ENCODE measurements at regions not wholly inside any gene's neighbourhood (a gene's known extent, or its start where the extent isn't known, plus 50 kb on each side); places are given as distances from the start of the nearest gene placed in this dataset.
"Not testable (repeated sequence)": the region's sequence is repeated elsewhere in the genome, so short reads cannot be mapped to it uniquely, and the experiment has no call there.

DNA sequence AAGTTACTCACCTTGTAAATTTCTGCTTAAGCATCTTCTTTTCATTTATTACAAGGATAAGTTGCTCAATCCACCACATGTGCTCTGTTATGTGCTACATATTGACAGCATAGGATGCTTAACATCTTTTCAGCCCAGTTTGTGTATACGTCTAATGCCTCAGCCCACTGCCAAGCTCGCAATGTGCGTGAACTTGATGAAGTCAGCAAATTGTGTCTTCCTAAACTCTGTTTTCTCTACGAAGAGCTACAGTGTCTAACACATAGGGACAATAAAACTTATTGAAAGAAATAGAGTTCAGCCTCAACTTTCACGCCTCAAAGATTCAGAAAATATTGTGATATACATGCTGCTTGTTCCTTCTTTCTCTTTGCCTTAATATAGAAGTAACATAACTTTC is 500.0 kb downstream of the TFAP2B start:
- H4K20me1 ChIP-seq (ENCODE audit: control insufficient read depth, extremely low read depth, insufficient read depth, low read length): no peaks in the 10 kb centered on the region
- H3K27me3 ChIP-seq (ENCODE audit: control insufficient read depth, extremely low read depth, insufficient read depth, low read length): no peaks in the 10 kb centered on the region
- H3K4me2 ChIP-seq (ENCODE audit: control insufficient read depth, extremely low read depth, insufficient read depth, low read depth, low read length): no peak overlapping the region
- H2AFZ ChIP-seq (ENCODE audit: control insufficient read depth, low read length): no peak overlapping the region
- no peaks in the 10 kb centered on the region for H3K9me1 ChIP-seq (ENCODE audit: control insufficient read depth, extremely low read depth, insufficient read depth, low read length)
- dilution Hi-C loops (cut with MboI; ENCODE audit: extremely low pct_ligation_motif_present, low sequenced_read_pairs): no loop called here
- no peak for TF ChIP-seq EZH2 (IDR thresholded peaks at IDR 0.05; ENCODE audit: low read length)
- TF ChIP-seq, protein P1, sequence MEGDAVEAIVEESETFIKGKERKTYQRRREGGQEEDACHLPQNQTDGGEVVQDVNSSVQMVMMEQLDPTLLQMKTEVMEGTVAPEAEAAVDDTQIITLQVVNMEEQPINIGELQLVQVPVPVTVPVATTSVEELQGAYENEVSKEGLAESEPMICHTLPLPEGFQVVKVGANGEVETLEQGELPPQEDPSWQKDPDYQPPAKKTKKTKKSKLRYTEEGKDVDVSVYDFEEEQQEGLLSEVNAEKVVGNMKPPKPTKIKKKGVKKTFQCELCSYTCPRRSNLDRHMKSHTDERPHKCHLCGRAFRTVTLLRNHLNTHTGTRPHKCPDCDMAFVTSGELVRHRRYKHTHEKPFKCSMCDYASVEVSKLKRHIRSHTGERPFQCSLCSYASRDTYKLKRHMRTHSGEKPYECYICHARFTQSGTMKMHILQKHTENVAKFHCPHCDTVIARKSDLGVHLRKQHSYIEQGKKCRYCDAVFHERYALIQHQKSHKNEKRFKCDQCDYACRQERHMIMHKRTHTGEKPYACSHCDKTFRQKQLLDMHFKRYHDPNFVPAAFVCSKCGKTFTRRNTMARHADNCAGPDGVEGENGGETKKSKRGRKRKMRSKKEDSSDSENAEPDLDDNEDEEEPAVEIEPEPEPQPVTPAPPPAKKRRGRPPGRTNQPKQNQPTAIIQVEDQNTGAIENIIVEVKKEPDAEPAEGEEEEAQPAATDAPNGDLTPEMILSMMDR (optimal IDR thresholded peaks at IDR 0.05 in 1 of 3, IDR thresholded peaks at IDR 0.05 in 1 of 3, conservative IDR thresholded peaks at IDR 0.05 in 1 of 3; ENCODE audit: extremely low read depth in 1 of 3, insufficient read depth in 2 of 3, low read length in 3 of 3): no peak
- H3K9ac ChIP-seq (ENCODE audit: control insufficient read depth, extremely low read depth, insufficient read depth, low read length): no peak overlapping the region
- no peak overlapping the region for H3K4me3 ChIP-seq (ENCODE audit: control insufficient read depth in 2 of 3, extremely low read depth in 1 of 3, insufficient read depth in 2 of 3, low read depth in 1 of 3, low read length in 3 of 3)
- no peaks in the 10 kb centered on the region for H3K4me1 ChIP-seq (ENCODE audit: control insufficient read depth, extremely low read depth, insufficient read depth, low read length)
- H3K79me2 ChIP-seq (ENCODE audit: control insufficient read depth, insufficient read depth, low read length): no peaks in the 10 kb centered on the region
- no peaks in the 10 kb centered on the region for H3K9me3 ChIP-seq (ENCODE audit: control insufficient read depth, low read depth, low read length)
- H3K36me3 ChIP-seq (ENCODE audit: control insufficient read depth in 2 of 2, extremely low read depth in 1 of 2, insufficient read depth in 2 of 2, low read length in 2 of 2): no peaks in the 10 kb centered on the region
- no peak for FAIRE-seq
- no peak overlapping the region for H3K27ac ChIP-seq (ENCODE audit: control insufficient read depth, insufficient read depth, low read length)
- no peak for DNase-seq (ENCODE audit: low read depth, low spot score)

DNA sequence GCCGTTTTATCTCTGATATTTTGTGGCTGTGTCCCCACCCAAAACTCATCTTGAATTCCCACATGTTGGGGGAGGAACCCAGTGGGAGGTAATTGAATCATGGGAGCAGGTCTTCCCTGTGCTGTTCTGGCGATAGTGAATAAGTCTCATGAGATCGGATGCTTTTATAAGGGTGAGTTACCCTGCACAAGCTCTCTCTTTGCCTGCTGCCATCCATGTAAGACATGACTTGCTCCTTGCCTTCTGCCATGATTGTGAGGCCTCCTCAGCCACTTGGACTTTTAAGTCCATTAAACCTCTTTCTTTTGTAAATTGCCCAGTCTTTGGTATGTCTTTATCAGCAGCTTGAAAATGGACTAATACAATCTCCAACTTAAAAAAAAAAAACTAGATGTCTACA is 502.8 kb downstream of the TFAP2B start:
- H3K4me2 ChIP-seq (ENCODE audit: control insufficient read depth, extremely low read depth, insufficient read depth, low read depth, low read length); H3K36me3 ChIP-seq (ENCODE audit: control insufficient read depth in 2 of 2, extremely low read depth in 1 of 2, insufficient read depth in 2 of 2, low read length in 2 of 2); H3K9me3 ChIP-seq (ENCODE audit: control insufficient read depth, low read depth, low read length); H4K20me1 ChIP-seq (ENCODE audit: control insufficient read depth, extremely low read depth, insufficient read depth, low read length); H3K4me3 ChIP-seq (ENCODE audit: control insufficient read depth in 2 of 3, extremely low read depth in 1 of 3, insufficient read depth in 2 of 3, low read depth in 1 of 3, low read length in 3 of 3); H3K4me1 ChIP-seq (ENCODE audit: control insufficient read depth, extremely low read depth, insufficient read depth, low read length); DNase-seq (ENCODE audit: low read depth, low spot score); H3K27me3 ChIP-seq (ENCODE audit: control insufficient read depth, extremely low read depth, insufficient read depth, low read length); FAIRE-seq; H3K9me1 ChIP-seq (ENCODE audit: control insufficient read depth, extremely low read depth, insufficient read depth, low read length); H2AFZ ChIP-seq (ENCODE audit: control insufficient read depth, low read length); H3K9ac ChIP-seq (ENCODE audit: control insufficient read depth, extremely low read depth, insufficient read depth, low read length); H3K79me2 ChIP-seq (ENCODE audit: control insufficient read depth, insufficient read depth, low read length); dilution Hi-C loops (cut with MboI; ENCODE audit: extremely low pct_ligation_motif_present, low sequenced_read_pairs); H3K27ac ChIP-seq (ENCODE audit: control insufficient read depth, insufficient read depth, low read length): not testable (repeated sequence)

DNA sequence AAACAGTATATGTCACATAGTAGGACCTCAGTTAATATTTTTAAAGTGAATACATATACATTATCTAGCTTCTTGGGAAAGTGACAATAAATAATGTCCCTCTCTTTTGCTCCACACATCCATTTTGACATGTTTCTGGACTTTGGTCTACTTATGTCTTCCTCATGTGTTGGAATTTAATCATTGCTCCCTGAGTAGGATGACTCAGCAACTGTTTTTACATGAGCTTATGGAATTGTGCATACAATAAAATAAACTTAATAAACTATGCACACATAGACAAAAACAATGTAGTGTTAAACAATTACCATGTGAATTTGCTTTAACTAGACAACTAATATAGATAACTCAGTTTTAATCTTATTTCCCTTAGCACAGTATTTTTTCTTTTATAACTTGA is 503.8 kb downstream of the TFAP2B start:
- no peak for TF ChIP-seq EZH2 (IDR thresholded peaks at IDR 0.05; ENCODE audit: low read length)
- TF ChIP-seq, protein P1 (optimal IDR thresholded peaks at IDR 0.05 in 1 of 3, IDR thresholded peaks at IDR 0.05 in 1 of 3, conservative IDR thresholded peaks at IDR 0.05 in 1 of 3; ENCODE audit: extremely low read depth in 1 of 3, insufficient read depth in 2 of 3, low read length in 3 of 3): no peak
- H3K4me2 ChIP-seq (ENCODE audit: control insufficient read depth, extremely low read depth, insufficient read depth, low read depth, low read length): no peak overlapping the region
- H2AFZ ChIP-seq (ENCODE audit: control insufficient read depth, low read length): no peak overlapping the region
- H3K79me2 ChIP-seq (ENCODE audit: control insufficient read depth, insufficient read depth, low read length): no peaks in the 10 kb centered on the region
- no peaks in the 10 kb centered on the region for H3K4me1 ChIP-seq (ENCODE audit: control insufficient read depth, extremely low read depth, insufficient read depth, low read length)
- H3K27ac ChIP-seq (ENCODE audit: control insufficient read depth, insufficient read depth, low read length): no peak overlapping the region
- no peaks in the 10 kb centered on the region for H4K20me1 ChIP-seq (ENCODE audit: control insufficient read depth, extremely low read depth, insufficient read depth, low read length)
- DNase-seq (ENCODE audit: low read depth, low spot score) (no peak), FAIRE-seq (no peak)
- no peaks in the 10 kb centered on the region for H3K9me1 ChIP-seq (ENCODE audit: control insufficient read depth, extremely low read depth, insufficient read depth, low read length)
- H3K4me3 ChIP-seq (ENCODE audit: control insufficient read depth in 2 of 3, extremely low read depth in 1 of 3, insufficient read depth in 2 of 3, low read depth in 1 of 3, low read length in 3 of 3): no peak overlapping the region
- no peaks in the 10 kb centered on the region for H3K9me3 ChIP-seq (ENCODE audit: control insufficient read depth, low read depth, low read length)
- no peaks in the 10 kb centered on the region for H3K27me3 ChIP-seq (ENCODE audit: control insufficient read depth, extremely low read depth, insufficient read depth, low read length)
- H3K36me3 ChIP-seq (ENCODE audit: control insufficient read depth in 2 of 2, extremely low read depth in 1 of 2, insufficient read depth in 2 of 2, low read length in 2 of 2): no peaks in the 10 kb centered on the region
- dilution Hi-C loops (cut with MboI; ENCODE audit: extremely low pct_ligation_motif_present, low sequenced_read_pairs): no loop called here
- no peak overlapping the region for H3K9ac ChIP-seq (ENCODE audit: control insufficient read depth, extremely low read depth, insufficient read depth, low read length)

Data from keratinocyte (primary cell).